AG04450 (cell line): ENCODE measurements at regions not wholly inside any gene's neighbourhood (a gene's known extent, or its start where the extent isn't known, plus 50 kb on each side); places are given as distances from the start of the nearest gene placed in this dataset.

Source experiments
- CTCF ChIA-PET: fragments of 300-600, 350-600 bp; formaldehyde crosslinking; extraction: SDS; loops from one replicate; lab custom pipeline; 2022; ENCODE audit warnings: antibody characterized with exemption, inconsistent platforms; lab: Charles Lee
- POLR2A ChIA-PET: fragments of 350-600 bp; formaldehyde crosslinking; extraction: SDS; loops from one replicate; lab custom pipeline; 2021; ENCODE audit warnings: antibody characterized with exemption, inconsistent platforms; lab: Yijun Ruan, JAX
- DNase-seq: peaks from one replicate; pipeline ENCODE4 v3.0.0-alpha.2; 2011; ENCODE audit warnings: low read depth, low spot score
- H3K27ac ChIP-seq: one replicate; pipeline ENCODE4 v1.5.1; 2012; ENCODE audit warnings: low read depth, low read length, control low read depth
- H3K27me3 ChIP-seq: one replicate; pipeline ENCODE4 v1.6.0; 2012; ENCODE audit warnings: low read length; ENCODE audit not compliant: control insufficient read depth, insufficient read depth
- H3K4me3 ChIP-seq: 2 replicates; pipeline ENCODE4 v1.5.1; 2011; ENCODE audit warnings: mild to moderate bottlenecking, low read depth, low read length, control low read depth
- H3K9me3 ChIP-seq: 2 replicates; pipeline ENCODE4 v1.5.1; 2012; ENCODE audit warnings: low read length; ENCODE audit not compliant: control insufficient read depth, insufficient read depth
- TF ChIP-seq, protein P1 (sequence below): IDR thresholded peaks from 2 replicates; pipeline ENCODE4 v1.5.1; 2011; ENCODE audit warnings: low read depth, low read length, control low read depth, inconsistent platforms

DNA sequence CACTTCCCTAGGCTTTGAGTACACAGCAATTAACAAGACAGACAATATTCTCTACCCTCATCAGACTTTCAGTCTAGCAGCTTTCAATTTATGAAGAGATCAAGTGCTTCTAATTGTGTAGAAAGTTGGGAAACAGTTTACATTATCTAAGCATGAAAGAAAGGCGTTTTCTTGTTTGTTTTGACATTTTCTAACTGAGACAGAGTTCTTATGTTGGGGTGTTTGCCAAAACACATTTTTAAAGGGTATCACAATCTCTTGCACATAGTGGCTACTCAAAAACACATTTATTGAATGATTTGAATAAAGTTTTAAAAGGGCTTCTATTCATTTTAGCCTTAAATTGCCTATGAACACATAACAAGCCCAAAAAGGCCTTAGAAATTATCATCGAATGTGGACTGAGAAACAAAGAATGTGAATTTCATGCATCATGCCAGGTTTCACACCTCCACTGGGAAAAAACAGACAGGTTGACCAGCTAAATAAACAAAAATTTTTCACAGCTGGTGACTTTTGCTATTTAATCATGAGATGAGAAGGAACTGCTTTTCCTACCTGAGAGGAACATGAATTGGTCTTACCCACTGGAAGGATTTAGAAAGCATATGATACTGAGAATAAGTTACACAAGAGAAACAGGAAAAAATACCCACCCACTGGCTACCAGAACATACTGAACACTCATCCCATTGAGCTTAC lies 394.5 kb upstream of the PKN2 start:
- no peak overlapping the region for H3K27ac ChIP-seq
- ChIA-PET CTCF (interaction anchor here (1.3 kb wide), 1 partner anchor 14 kb away, joined by 3 read pairs; no protein-coding TSS in a partner anchor), POLR2A (no interaction called here)
- no peaks in the 10 kb centered on the region for H3K9me3 ChIP-seq
- TF ChIP-seq, protein P1, sequence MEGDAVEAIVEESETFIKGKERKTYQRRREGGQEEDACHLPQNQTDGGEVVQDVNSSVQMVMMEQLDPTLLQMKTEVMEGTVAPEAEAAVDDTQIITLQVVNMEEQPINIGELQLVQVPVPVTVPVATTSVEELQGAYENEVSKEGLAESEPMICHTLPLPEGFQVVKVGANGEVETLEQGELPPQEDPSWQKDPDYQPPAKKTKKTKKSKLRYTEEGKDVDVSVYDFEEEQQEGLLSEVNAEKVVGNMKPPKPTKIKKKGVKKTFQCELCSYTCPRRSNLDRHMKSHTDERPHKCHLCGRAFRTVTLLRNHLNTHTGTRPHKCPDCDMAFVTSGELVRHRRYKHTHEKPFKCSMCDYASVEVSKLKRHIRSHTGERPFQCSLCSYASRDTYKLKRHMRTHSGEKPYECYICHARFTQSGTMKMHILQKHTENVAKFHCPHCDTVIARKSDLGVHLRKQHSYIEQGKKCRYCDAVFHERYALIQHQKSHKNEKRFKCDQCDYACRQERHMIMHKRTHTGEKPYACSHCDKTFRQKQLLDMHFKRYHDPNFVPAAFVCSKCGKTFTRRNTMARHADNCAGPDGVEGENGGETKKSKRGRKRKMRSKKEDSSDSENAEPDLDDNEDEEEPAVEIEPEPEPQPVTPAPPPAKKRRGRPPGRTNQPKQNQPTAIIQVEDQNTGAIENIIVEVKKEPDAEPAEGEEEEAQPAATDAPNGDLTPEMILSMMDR, result no peak
- no peaks in the 10 kb centered on the region for H3K27me3 ChIP-seq
- no peak for DNase-seq
- H3K4me3 ChIP-seq, result no peak overlapping the region

DNA sequence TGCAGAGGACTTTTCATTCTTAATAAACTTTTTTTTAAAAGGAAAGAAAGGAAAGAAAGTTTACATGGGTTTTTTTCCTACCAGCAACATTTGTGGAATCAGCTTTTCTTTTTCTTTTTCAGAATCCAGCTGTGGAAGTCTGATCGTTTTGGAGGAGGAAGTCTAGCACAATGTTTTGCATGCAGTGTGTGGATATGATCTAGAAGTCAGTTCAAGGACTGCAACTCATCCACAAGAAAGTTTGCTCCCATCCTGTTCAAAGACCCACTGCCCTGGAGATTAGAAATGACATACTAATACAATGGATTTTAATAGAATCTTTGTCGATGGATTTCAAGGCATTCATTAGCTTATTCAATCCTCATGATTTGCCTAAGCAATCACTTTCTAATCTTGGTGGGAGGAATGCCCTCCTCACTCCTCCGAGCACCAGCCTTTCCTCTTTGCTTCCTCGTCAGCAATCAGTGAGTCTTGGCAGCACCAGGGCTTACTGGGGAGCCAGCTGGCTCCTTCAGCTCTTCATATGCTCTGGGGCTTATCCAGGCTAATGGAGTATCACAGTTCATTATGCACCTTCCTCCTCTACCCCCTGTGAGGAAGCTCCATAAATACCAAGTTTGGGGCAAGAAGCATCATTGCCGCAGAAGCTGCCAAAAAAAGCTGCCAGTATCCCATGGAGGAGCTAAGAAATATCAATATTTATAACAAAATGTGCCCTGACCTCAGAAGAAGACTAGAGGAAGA lies 392.3 kb upstream of the PKN2 start:
- POLR2A ChIA-PET, result no interaction called here
- H3K9me3 ChIP-seq, result no peaks in the 10 kb centered on the region
- no peak overlapping the region for H3K4me3 ChIP-seq
- no peak for DNase-seq
- no peak overlapping the region for H3K27ac ChIP-seq
- CTCF ChIA-PET, result no interaction called here
- TF ChIP-seq, protein P1, result no peak
- no peaks in the 10 kb centered on the region for H3K27me3 ChIP-seq

DNA sequence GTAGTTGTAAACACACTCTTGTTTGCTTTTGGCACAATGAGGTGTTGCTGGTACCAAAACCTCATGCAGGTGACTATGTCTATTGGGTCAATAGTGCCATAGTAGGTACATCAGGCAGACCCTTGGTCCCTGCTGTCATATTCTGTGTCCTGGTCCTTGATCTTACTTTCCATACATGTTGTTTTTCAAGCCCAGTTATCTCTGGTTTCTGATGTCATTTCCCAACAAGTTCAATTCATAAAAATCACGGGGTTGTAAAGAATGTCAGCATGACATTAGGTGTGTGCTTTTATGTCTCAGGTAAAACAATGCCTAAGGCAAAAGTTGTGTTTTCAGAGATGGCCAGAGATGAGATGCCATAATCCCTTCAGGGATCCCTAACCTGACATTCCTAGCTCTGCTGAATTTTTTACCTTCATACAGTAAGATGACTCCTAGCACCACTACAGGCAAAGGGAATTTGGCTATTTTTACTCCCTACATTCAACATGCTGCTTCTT lies 390.3 kb upstream of the PKN2 start:
- ChIA-PET CTCF (no interaction called here), POLR2A (no interaction called here)
- Histone ChIP-seq H3K27ac (no peak overlapping the region), H3K27me3 (no peaks in the 10 kb centered on the region), H3K4me3 (no peak overlapping the region), H3K9me3 (no peaks in the 10 kb centered on the region)
- DNase-seq, result no peak
- TF ChIP-seq, protein P1, result no peak

DNA sequence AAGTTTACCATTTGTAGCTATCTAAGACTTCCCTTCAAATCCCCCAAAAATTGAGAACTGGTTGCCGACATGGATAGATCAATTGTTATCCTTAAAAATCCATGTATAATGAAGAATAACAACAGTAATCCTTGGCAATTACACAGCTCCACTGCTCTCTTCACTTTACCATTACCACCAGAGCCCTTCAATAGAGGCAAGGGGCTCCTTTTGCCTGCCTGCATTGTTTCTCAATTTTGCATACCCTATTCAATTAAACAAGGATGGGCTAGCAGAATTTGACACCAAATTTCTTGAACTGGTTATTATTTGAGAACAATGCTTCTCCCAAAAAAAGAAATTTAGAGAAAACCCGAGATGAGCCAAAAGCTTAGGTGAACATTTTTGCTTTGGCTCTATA lies 387.8 kb upstream of the PKN2 start:
- DNase-seq, result no peak
- TF ChIP-seq, protein P1, result no peak
- Histone ChIP-seq H3K4me3 (no peak overlapping the region), H3K9me3 (no peaks in the 10 kb centered on the region), H3K27ac (no peak overlapping the region), H3K27me3 (no peaks in the 10 kb centered on the region)
- ChIA-PET POLR2A (no interaction called here), CTCF (interaction anchor here (1.2 kb wide), 1 partner anchor 115 kb away, joined by 3 read pairs; no protein-coding TSS in a partner anchor)

DNA sequence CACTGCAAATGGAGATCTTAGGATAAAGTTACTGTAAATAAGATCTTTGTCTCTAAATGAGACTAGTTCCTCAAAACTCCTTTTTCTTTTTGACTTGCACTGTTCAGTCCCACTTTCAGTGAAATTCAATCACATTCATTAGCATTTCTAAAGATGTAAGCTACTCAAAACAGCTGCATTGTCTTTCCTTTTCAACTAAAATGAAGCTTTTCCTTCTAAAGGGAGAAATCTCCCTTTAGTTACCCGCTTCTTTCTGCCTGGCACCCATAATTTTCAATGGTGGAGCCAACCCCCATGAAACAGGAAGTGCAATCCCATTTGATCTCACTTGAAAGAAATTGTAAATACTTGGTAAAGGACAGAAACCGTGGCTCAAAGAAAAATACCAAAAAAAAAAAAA lies 387.4 kb upstream of the PKN2 start:
- ChIA-PET POLR2A (no interaction called here), CTCF (interaction anchor here (0.5 to 1.2 kb wide), 2 partner anchors 116 to 157 kb away, joined by 3 read pairs; no protein-coding TSS in a partner anchor)
- no peaks in the 10 kb centered on the region for H3K9me3 ChIP-seq
- H3K4me3 ChIP-seq, result no peak overlapping the region
- H3K27ac ChIP-seq, result no peak overlapping the region
- TF ChIP-seq, protein P1, result no peak
- no peak for DNase-seq
- H3K27me3 ChIP-seq, result no peaks in the 10 kb centered on the region
